ENCODE measurements at regions not wholly inside any gene's neighbourhood (a gene's known extent, or its start where the extent isn't known, plus 50 kb on each side); places are given as distances from the start of the nearest gene placed in this dataset.

DNA sequence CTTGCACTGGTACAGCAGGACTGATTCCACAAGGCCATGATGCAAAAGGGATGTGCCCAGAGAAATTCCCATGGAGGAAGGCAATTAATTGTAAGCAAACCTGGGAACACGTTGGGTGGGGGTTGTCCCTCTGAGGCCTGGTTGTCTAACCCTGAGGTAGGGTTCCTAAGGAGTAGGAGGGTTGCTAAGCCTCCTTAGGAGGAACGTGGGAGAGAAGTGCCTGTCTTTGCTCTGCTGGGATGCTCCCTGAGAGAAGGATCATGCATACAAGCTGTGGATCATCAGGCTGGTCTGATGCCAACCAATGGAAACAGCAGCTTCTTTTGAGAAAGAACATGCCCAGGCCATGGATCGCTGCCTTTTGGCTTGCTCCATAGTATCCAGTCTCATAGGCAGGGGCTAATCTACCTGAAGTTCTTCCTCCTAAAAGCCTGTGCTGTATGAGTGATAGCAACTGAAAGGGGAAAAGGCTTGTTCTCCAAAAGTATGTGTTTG lies 203.7 kb upstream of the NPVF start:
- H3K27me3 Mint-ChIP-seq, result peaks cover 0 to 8% (median 7%) of the 10 kb centered on the region in 3 donors
- no peaks in the 10 kb centered on the region for H3K9me3 Mint-ChIP-seq
- H3K4me1 Mint-ChIP-seq, result peaks cover 6 to 10% (median 9%) of the 10 kb centered on the region in 3 donors
- H3K27ac Mint-ChIP-seq, result peak overlapping the region in 1 of 6 donors; percentile 21
- no peak overlapping the region for H3K4me3 Mint-ChIP-seq
- ATAC-seq (ENCODE audit: low read depth in 2 of 2), result no peak
- H3K36me3 Mint-ChIP-seq, result no peaks in the 10 kb centered on the region
- DNase-seq, result no peak

DNA sequence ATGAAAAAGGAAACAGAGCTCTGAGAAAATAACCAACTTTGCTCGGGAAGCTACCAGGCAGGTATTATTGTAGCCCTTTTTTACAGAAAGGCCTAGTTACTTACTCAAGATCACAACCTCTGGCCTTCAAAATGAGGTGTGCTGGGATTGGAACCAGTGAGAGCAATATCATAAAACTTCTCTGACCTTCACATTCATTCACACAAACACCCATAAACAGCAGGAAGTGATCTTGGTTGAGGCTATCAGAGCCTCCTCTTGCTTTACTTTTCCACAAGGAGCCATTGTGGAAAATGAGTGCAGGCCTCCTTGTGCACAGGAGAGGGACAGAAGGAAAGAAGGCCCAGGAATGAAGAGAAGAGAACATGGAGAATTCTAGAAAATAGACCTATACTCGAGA lies 204.5 kb upstream of the NPVF start:
- DNase-seq, result no peak
- Mint-ChIP-seq H3K36me3 (no peaks in the 10 kb centered on the region), H3K27ac (no peak overlapping the region), H3K27me3 (peaks cover 1 to 12% (median 9%) of the 10 kb centered on the region in 3 donors), H3K4me3 (no peak overlapping the region), H3K4me1 (peaks cover 2 to 4% (median 4%) of the 10 kb centered on the region in 3 donors), H3K9me3 (no peaks in the 10 kb centered on the region)
- ATAC-seq (ENCODE audit: low read depth in 2 of 2), result no peak

DNA sequence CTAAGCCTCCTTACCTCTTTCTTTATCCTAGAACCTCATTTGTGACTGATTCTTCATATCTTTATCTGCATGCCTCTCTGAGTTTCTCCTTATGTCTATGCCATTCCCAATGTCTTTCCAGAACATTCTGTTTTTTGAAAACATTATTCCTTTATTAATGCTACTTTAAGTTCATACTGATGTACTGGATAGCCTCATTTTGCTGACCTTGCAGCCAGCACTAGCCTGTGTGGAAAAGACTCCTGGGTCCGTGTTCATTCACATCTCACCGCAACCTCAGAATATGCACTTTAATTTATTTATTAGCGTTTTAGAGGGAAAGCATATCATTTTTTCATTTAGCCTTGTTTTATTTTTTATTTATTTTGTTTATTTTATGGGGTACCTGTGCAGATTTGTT lies 208.1 kb upstream of the NPVF start:
- Mint-ChIP-seq H3K9me3 (peaks cover 9 to 28% (median 24%) of the 10 kb centered on the region in 7 donors), H3K27me3 (peaks cover 18 to 46% (median 35%) of the 10 kb centered on the region in 3 donors), H3K4me3 (no peak overlapping the region), H3K36me3 (peaks cover 0 to 20% of the 10 kb centered on the region in 2 donors), H3K27ac (no peak overlapping the region), H3K4me1 (no peaks in the 10 kb centered on the region)
- ATAC-seq (ENCODE audit: low read depth in 2 of 2), result no peak
- no peak for DNase-seq

DNA sequence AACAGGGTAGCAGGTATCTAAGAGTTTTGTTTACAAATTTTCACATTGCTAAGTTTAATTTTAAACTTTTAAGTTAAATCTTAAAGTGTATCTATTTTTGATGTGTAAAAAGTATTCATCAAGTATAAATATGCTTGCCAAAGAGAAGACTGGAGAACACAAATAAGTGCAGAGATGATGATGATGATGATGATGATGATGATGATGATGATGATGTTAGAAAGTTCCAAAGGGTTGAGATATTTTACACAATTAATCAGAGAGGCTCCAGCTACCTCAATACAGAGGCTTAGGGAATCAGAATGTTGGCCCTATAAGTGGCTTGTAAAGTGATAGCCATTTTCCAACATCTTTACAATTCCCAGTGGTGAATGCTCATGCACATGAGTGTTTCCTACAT lies 209.0 kb upstream of the NPVF start:
- DNase-seq (no peak), ATAC-seq (ENCODE audit: low read depth in 2 of 2) (no peak)
- no peak overlapping the region for H3K4me3 Mint-ChIP-seq
- peaks cover 15 to 37% (median 31%) of the 10 kb centered on the region in 7 donors for H3K9me3 Mint-ChIP-seq
- H3K27ac Mint-ChIP-seq, result no peak overlapping the region
- H3K36me3 Mint-ChIP-seq, result peaks cover 0 to 29% of the 10 kb centered on the region in 2 donors
- H3K27me3 Mint-ChIP-seq, result peaks cover 18 to 51% (median 41%) of the 10 kb centered on the region in 3 donors
- H3K4me1 Mint-ChIP-seq, result no peaks in the 10 kb centered on the region

DNA sequence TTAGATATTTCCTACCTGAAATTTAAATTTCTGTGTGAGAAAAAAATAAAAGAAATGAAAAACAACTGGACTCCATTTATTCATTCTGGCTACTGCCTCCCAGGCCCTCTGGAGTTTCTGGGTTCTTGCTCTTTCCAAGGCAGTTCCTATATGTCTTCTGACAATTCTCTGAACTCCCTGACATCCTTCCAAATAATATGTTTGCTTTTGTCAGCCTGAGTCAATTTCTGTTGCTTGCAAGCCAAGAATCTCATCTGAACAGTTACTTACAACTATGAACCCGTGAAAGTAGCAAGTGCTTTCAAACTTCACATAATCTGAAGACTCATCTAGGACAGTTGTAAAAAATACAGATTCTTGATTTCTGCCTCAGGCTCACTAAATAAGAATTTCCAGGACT lies 216.7 kb upstream of the NPVF start:
- no peaks in the 10 kb centered on the region for H3K4me1 Mint-ChIP-seq
- peaks cover 0 to 37% of the 10 kb centered on the region in 2 donors for H3K36me3 Mint-ChIP-seq
- peaks cover 11 to 55% (median 45%) of the 10 kb centered on the region in 3 donors for H3K27me3 Mint-ChIP-seq
- H3K27ac Mint-ChIP-seq, result no peak overlapping the region
- peaks cover 26 to 60% (median 42%) of the 10 kb centered on the region in 7 donors for H3K9me3 Mint-ChIP-seq
- ATAC-seq (ENCODE audit: low read depth in 2 of 2) (no peak), DNase-seq (no peak)
- H3K4me3 Mint-ChIP-seq, result no peak overlapping the region

DNA sequence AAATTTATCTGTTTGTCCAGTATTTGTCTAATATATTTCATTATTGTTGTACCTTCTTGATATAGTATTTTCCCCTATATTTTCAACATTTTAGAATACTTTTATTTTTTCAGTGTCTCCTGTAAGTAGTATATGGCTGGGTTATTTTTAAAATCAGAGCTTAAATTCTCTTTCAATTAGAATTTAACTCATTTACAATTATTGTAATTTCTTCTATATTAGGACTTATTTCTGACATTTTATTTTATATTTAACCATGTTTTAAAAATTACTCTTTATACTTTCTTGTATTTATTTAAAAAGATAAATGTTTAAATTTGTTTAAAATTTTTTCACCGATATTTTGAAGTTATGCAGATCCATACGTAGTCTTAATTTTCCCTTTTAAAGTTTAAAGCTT lies 220.0 kb upstream of the NPVF start:
- H3K36me3 Mint-ChIP-seq, result peaks cover 0 to 5% of the 10 kb centered on the region in 2 donors
- ATAC-seq (ENCODE audit: low read depth in 2 of 2) (no peak), DNase-seq (no peak)
- no peak overlapping the region for H3K4me3 Mint-ChIP-seq
- H3K27ac Mint-ChIP-seq, result no peak overlapping the region
- H3K4me1 Mint-ChIP-seq, result no peaks in the 10 kb centered on the region
- peaks cover 9 to 29% (median 21%) of the 10 kb centered on the region in 3 donors for H3K27me3 Mint-ChIP-seq
- H3K9me3 Mint-ChIP-seq, result peaks cover 5 to 27% (median 12%) of the 10 kb centered on the region in 7 donors

DNA sequence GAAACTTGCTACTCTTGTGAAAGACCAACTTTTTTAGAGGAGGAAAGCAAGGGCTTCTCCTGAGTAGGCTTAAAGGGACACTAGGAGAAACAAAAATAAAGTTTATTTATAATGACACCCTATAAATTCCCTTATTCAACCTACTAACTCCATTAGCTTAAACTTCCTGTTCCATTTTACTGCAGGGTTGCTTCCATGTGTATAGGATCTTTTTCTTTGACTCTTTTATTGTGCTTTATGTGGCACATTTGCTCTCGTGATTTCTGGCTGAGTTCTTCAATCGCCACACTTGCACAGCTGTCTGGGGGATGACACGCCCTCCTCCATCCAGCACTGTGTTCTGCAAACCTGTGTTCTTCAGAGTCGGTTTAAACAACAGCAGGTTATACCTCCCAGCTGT lies 225.7 kb upstream of the NPVF start:
- Mint-ChIP-seq H3K27me3 (peaks cover 0 to 4% (median 4%) of the 10 kb centered on the region in 3 donors), H3K36me3 (no peaks in the 10 kb centered on the region), H3K9me3 (peaks cover 0 to 7% (median 0%) of the 10 kb centered on the region in 7 donors), H3K4me3 (no peak overlapping the region), H3K27ac (no peak overlapping the region), H3K4me1 (no peaks in the 10 kb centered on the region)
- ATAC-seq (ENCODE audit: low read depth in 2 of 2) (no peak), DNase-seq (no peak)

DNA sequence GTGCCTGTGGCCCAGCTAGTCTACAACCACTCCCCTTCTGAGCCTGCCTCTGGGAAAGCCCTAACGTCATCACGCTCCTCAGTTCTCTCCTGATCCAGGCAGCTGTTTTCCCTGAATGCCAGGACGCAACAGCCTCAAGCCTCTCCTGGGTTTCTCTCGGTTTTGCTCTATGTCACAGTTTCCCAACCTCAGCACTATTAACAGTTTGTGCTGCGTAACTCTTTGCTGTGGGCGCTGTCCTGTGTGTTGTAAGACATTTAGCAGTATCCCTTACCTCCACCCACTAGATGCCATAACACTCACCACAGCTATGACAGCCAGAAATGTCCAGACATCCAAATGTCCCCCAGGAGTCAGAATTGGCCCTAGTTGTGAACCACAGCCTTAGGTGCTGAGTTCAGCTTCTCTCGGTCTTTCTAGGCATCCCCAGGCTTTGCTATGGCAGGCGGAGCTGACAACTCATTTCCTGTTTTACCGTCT lies 226.3 kb upstream of the NPVF start:
- peaks cover 4 to 5% (median 4%) of the 10 kb centered on the region in 3 donors for H3K27me3 Mint-ChIP-seq

DNA sequence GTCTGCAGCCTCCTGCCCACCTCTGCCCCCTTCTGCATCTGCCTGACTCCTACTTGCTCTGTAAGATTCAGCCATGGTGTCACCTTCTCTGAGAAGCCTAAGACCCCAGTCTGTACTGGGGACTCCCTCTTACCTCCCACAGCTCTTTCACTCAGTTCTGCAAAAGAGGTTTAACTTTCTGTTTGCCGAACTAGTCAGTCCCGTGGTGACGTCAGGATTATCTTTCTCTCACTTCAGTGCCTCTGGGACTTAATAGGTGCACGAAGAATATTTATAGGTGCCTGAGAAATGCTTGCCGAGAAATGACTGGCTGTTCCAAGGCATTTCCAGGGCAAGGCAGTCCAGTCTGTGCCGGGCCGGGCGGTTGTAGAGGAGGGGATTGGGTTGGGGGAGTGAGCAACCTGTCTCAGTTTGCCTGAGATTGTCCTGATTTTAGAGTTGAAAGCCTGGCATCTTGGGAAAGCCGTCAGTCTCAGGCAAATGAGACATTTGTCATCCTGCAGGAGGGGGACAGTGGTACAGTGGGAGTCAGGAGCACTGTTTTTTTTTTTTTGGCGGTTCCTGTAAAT lies 227.5 kb upstream of the NPVF start:
- DNase-seq (no peak), ATAC-seq (ENCODE audit: low read depth in 2 of 2) (no peak)
- Mint-ChIP-seq H3K27me3 (peaks cover 12 to 16% (median 16%) of the 10 kb centered on the region in 3 donors), H3K4me1 (no peaks in the 10 kb centered on the region), H3K9me3 (peaks cover 0 to 3% (median 0%) of the 10 kb centered on the region in 7 donors), H3K27ac (peak overlapping the region in 1 of 6 donors; percentile 20), H3K36me3 (no peaks in the 10 kb centered on the region), H3K4me3 (no peak overlapping the region)

More for the DNA sequence above, 226.3 kb upstream of the NPVF start:
- H3K4me3 Mint-ChIP-seq, result peak overlapping the region in 1 of 8 donors; percentile 27
- DNase-seq (no peak), ATAC-seq (ENCODE audit: low read depth in 2 of 2) (no peak)
- H3K27ac Mint-ChIP-seq, result no peak overlapping the region
- peaks cover 0 to 3% (median 0%) of the 10 kb centered on the region in 7 donors for H3K9me3 Mint-ChIP-seq
- no peaks in the 10 kb centered on the region for H3K4me1 Mint-ChIP-seq
- no peaks in the 10 kb centered on the region for H3K36me3 Mint-ChIP-seq

DNA sequence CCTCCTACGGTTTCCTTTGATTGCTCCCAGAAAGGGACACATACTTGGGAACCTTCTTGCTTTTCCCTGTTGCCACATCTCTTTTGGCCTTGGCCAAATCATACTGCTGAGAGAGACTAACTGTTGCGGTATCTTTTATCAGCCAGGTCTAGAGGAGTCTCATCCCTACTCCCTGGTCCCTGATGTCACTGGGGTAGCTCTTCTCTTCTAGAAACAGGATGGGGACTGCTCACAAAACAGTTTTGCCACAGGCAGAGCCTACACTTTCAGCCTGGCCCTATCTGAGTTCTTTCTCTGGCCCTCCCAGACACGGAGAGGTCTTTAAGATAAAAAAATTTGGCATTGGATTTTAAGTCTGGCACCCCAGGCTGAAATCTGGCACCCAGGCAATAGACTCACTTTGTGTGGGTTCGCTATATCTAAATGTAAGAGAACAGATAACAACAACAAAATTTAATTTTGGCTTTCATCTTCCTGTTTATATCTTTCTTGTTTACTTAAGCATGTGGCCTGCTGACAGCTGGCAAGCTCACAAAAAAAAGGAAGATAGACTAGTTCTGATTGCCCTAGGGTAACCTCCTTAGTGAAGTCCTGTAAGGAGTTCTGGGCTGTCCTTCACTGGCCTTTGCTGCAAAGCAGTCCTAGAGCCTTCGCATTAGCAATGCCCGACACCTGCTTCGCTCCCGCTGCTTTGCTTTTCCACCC lies 228.3 kb upstream of the NPVF start:
- peaks cover 13 to 20% (median 19%) of the 10 kb centered on the region in 3 donors for H3K27me3 Mint-ChIP-seq
- H3K27ac Mint-ChIP-seq, result peak overlapping the region in 1 of 6 donors; percentile 37
- DNase-seq, result no peak
- H3K4me1 Mint-ChIP-seq, result no peaks in the 10 kb centered on the region
- H3K9me3 Mint-ChIP-seq, result peaks cover 0 to 1% (median 0%) of the 10 kb centered on the region in 7 donors
- no peak for ATAC-seq (ENCODE audit: low read depth in 2 of 2)
- no peak overlapping the region for H3K4me3 Mint-ChIP-seq
- H3K36me3 Mint-ChIP-seq, result no peaks in the 10 kb centered on the region

DNA sequence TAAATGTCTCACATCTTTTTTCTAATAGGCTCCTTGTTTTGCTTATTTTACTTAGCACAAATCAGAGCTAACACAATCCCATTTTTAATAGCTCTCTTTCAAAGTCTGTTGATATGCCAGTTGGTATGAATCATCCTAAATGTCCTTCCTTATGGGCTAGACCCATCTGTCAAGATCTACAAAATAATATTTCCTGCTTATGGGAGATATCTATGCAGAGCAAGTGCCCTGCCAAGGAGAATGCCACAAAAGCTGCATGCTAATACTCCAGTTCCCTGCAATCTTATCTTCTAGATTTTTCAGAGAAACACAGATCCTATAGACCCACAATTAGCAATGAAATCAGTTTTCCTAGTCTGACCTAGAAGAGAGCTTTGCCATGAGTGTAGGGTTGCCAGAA lies 230.8 kb upstream of the NPVF start:
- H3K27me3 Mint-ChIP-seq, result peaks cover 14 to 34% (median 26%) of the 10 kb centered on the region in 3 donors
- H3K4me1 Mint-ChIP-seq, result no peaks in the 10 kb centered on the region
- H3K27ac Mint-ChIP-seq, result no peak overlapping the region
- H3K4me3 Mint-ChIP-seq, result no peak overlapping the region
- ATAC-seq (ENCODE audit: low read depth in 2 of 2) (no peak), DNase-seq (no peak)
- H3K9me3 Mint-ChIP-seq, result no peaks in the 10 kb centered on the region
- H3K36me3 Mint-ChIP-seq, result no peaks in the 10 kb centered on the region

DNA sequence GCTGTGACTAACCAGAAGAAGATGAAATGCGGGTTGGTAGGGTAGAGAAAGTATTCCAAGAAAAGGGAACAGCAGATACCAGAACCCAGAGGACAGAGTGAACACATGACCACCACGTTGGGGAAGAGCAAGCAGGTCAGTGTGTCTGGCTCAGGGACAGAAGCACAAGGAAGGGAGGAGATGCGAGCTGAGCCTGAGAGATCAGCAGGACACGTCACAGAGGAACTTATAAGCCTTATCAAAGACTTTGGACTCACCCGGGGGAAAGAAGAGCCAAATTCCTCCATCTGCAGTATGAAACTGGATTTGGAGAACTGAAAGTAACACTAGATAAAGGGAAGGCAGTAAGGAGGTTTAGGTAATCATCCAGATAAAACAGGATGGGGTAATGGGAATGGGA lies 232.1 kb upstream of the NPVF start:
- Mint-ChIP-seq H3K4me3 (no peak overlapping the region), H3K27ac (no peak overlapping the region), H3K27me3 (peaks cover 14 to 42% (median 27%) of the 10 kb centered on the region in 3 donors), H3K9me3 (no peaks in the 10 kb centered on the region), H3K4me1 (no peaks in the 10 kb centered on the region), H3K36me3 (no peaks in the 10 kb centered on the region)
- no peak for DNase-seq
- ATAC-seq (ENCODE audit: low read depth in 2 of 2), result no peak

DNA sequence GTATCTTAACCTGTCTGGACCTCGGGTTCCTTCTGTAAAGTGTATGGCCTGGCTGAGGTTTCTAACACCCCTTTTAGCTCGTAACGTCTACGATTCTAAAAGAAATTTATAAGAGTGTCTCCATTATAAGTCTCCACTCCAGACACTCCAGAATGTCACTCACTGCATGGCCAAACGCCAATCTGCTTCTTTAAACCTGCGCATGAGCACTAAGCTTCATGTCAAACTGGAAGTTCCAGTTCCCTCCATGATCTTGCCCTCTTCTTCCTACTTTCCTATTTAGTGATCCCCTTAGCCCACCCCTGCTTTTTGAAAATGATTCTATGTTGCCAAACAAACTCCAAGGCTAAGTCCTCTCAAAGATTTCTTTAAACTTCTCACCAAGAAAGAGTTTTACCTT lies 241.4 kb upstream of the NPVF start:
- no peaks in the 10 kb centered on the region for H3K36me3 Mint-ChIP-seq

More for the DNA sequence above, 241.4 kb upstream of the NPVF start:
- Mint-ChIP-seq H3K4me1 (no peaks in the 10 kb centered on the region), H3K27ac (no peak overlapping the region), H3K27me3 (peaks cover 16 to 25% (median 19%) of the 10 kb centered on the region in 3 donors), H3K4me3 (no peak overlapping the region), H3K9me3 (no peaks in the 10 kb centered on the region)
- ATAC-seq (ENCODE audit: low read depth in 2 of 2) (no peak), DNase-seq (no peak)

Measured in naive B cell (primary cell).